Sigmoid colon (tissue), 3 donors: ENCODE measurements at regions not wholly inside any gene's neighbourhood (a gene's known extent, or its start where the extent isn't known, plus 50 kb on each side); places are given as distances from the start of the nearest gene placed in this dataset.

ENCODE experiments used
- CTCF ChIP-seq, 4 experiments: fragments of 450-650 bp in 3 of 4; fragments of 200-600 bp in 1 of 4; IDR thresholded peaks; one replicate each; pipeline ENCODE4 v1.5.1; 2016 to 2019; ENCODE audit warnings: antibody characterized with exemption in 4 of 4, mild to moderate bottlenecking in 3 of 4, moderate library complexity in 2 of 4
- POLR2A ChIP-seq, 2 donors: fragments of 450-650 bp; IDR thresholded peaks; one replicate each; pipeline ENCODE4 v1.6.1; 2016; ENCODE audit warnings: antibody characterized with exemption in 2 of 2, mild to moderate bottlenecking in 2 of 2, moderate library complexity in 2 of 2

- TF ChIP-seq CTCF (IDR thresholded peaks at IDR 0.05) (no peak), POLR2A (IDR thresholded peaks at IDR 0.05) (no peak)
Observed at GRCh38 chr7:47709051-47709450, 127.1 kb upstream of the TNS3 start.
